PFSK-1 (cell line): ENCODE measurements at regions not wholly inside any gene's neighbourhood (a gene's known extent, or its start where the extent isn't known, plus 50 kb on each side); places are given as distances from the start of the nearest gene placed in this dataset.

Experiments
- POLR2AphosphoS5 ChIP-seq: IDR thresholded peaks from 2 replicates; pipeline ENCODE4 v1.6.1; 2012; ENCODE audit warnings: low read depth, mild to moderate bottlenecking, control low read depth, low read length, moderate library complexity
- REST ChIP-seq, 2 experiments: IDR thresholded peaks; 2 replicates each; pipeline versions ENCODE4 v1.6.1 to v1.8.0; 2011 to 2012; ENCODE audit warnings: low read depth in 2 of 2, low read length in 2 of 2, control low read depth in 1 of 2, inconsistent platforms in 1 of 2, mild to moderate bottlenecking in 1 of 2, moderate library complexity in 1 of 2; ENCODE audit not compliant: insufficient read depth in 1 of 2
- SIN3A ChIP-seq: IDR thresholded peaks from 2 replicates; pipeline ENCODE4 v1.6.1; 2012; ENCODE audit warnings: mild to moderate bottlenecking, low read length, moderate library complexity, borderline replicate concordance; ENCODE audit not compliant: insufficient read depth
- TAF1 ChIP-seq: IDR thresholded peaks from 2 replicates; pipeline ENCODE4 v1.6.1; 2012; ENCODE audit warnings: low read length, control low read depth, borderline replicate concordance; ENCODE audit not compliant: insufficient read depth

GRCh38 chr6:139556532-139556931, 182.1 kb upstream of the CITED2 start:
- no peak for TF ChIP-seq TAF1
- no peak for TF ChIP-seq SIN3A
- TF ChIP-seq POLR2AphosphoS5, result no peak
- no peak for TF ChIP-seq REST (IDR thresholded peaks at IDR 0.05; ENCODE audit: insufficient read depth in 1 of 2, low read depth in 2 of 2, low read length in 2 of 2)
